KMS-11 (cell line): ENCODE measurements at regions not wholly inside any gene's neighbourhood (a gene's known extent, or its start where the extent isn't known, plus 50 kb on each side); places are given as distances from the start of the nearest gene placed in this dataset.

Experiments
- H2AFZ ChIP-seq: fragments of 200-600 bp; sonication (generic); 2 replicates; pipeline ENCODE4 v1.6.1; 2016; ENCODE audit warnings: antibody characterized with exemption, mixed run types, low read depth
- H3K27ac ChIP-seq: fragments of 200-600 bp; sonication (generic); 2 replicates; pipeline ENCODE4 v1.6.1; 2016; ENCODE audit warnings: mild to moderate bottlenecking, mixed run types
- H3K27me3 ChIP-seq: fragments of 200-600 bp; sonication (generic); 2 replicates; pipeline ENCODE4 v1.6.1; 2017; ENCODE audit warnings: mild to moderate bottlenecking, low read depth, mixed run types, moderate library complexity; ENCODE audit not compliant: insufficient read depth
- H3K36me3 ChIP-seq: fragments of 200-600 bp; sonication (generic); 2 replicates; pipeline ENCODE4 v1.6.1; 2017; ENCODE audit warnings: mild to moderate bottlenecking, mixed run types; ENCODE audit not compliant: insufficient read depth
- H3K4me1 ChIP-seq: fragments of 200-600 bp; sonication (generic); 2 replicates; pipeline ENCODE4 v1.6.1; 2016; ENCODE audit warnings: mild to moderate bottlenecking, low read depth, mixed run types; ENCODE audit not compliant: poor library complexity, severe bottlenecking
- H3K4me2 ChIP-seq: fragments of 200-600 bp; sonication (generic); 2 replicates; pipeline ENCODE4 v1.7.0; 2016; ENCODE audit warnings: mild to moderate bottlenecking, mixed run types
- H3K4me3 ChIP-seq: fragments of 200-600 bp; sonication (generic); IDR thresholded peaks from 2 replicates; pipeline ENCODE4 v1.6.1; 2017; ENCODE audit warnings: low read depth, low read length, mixed read lengths; ENCODE audit not compliant: insufficient read depth
- H3K79me2 ChIP-seq: fragments of 200-600 bp; sonication (generic); 2 replicates; pipeline ENCODE4 v1.6.1; 2016; ENCODE audit warnings: low read depth, mixed run types; ENCODE audit not compliant: insufficient read depth
- H3K9ac ChIP-seq: fragments of 200-600 bp; sonication (generic); 2 replicates; pipeline ENCODE4 v1.6.1; 2016; ENCODE audit warnings: mild to moderate bottlenecking, mixed run types
- H4K20me1 ChIP-seq: fragments of 200-600 bp; sonication (generic); 2 replicates; pipeline ENCODE4 v1.6.1; 2016; ENCODE audit warnings: mild to moderate bottlenecking, mixed run types; ENCODE audit not compliant: insufficient read depth
- CTCF ChIP-seq: fragments of 200-600 bp; sonication (generic); conservative IDR thresholded peaks from 2 replicates; pipeline ENCODE4 v1.6.1; 2017; ENCODE audit warnings: low read depth, mild to moderate bottlenecking, antibody characterized with exemption, low read length, moderate library complexity, mixed read lengths

- H3K4me1 ChIP-seq, result no peaks in the 10 kb centered on the region
- no peak overlapping the region for H3K4me3 ChIP-seq
- H3K27me3 ChIP-seq, result no peaks in the 10 kb centered on the region
- H3K36me3 ChIP-seq, result no peaks in the 10 kb centered on the region
- TF ChIP-seq CTCF, result no peak
- H3K4me2 ChIP-seq, result no peak overlapping the region
- H4K20me1 ChIP-seq, result no peaks in the 10 kb centered on the region
- H3K79me2 ChIP-seq, result no peaks in the 10 kb centered on the region
- no peak overlapping the region for H3K27ac ChIP-seq
- no peak overlapping the region for H3K9ac ChIP-seq
- H2AFZ ChIP-seq, result no peak overlapping the region
Observed at GRCh38 chr12:89970722-89971121, 262.1 kb upstream of the ATP2B1 start.

- Histone ChIP-seq H3K27ac (no peak overlapping the region), H3K4me3 (no peak overlapping the region), H3K79me2 (no peaks in the 10 kb centered on the region), H3K27me3 (no peaks in the 10 kb centered on the region), H3K36me3 (no peaks in the 10 kb centered on the region), H3K4me1 (no peaks in the 10 kb centered on the region), H4K20me1 (no peaks in the 10 kb centered on the region), H3K9ac (no peak overlapping the region), H2AFZ (no peak overlapping the region), H3K4me2 (no peak overlapping the region)
- no peak for TF ChIP-seq CTCF
Observed at GRCh38 chr12:89969093-89969492, 260.5 kb upstream of the ATP2B1 start.

- Histone ChIP-seq H3K9ac (no peak overlapping the region), H2AFZ (no peak overlapping the region), H3K4me1 (no peaks in the 10 kb centered on the region), H3K27ac (no peak overlapping the region), H3K27me3 (no peaks in the 10 kb centered on the region), H3K79me2 (no peaks in the 10 kb centered on the region), H3K4me3 (no peak overlapping the region), H3K4me2 (no peak overlapping the region), H4K20me1 (no peaks in the 10 kb centered on the region), H3K36me3 (no peaks in the 10 kb centered on the region)
- no peak for TF ChIP-seq CTCF
Observed at GRCh38 chr12:89968151-89968700, 259.6 kb upstream of the ATP2B1 start.

- Histone ChIP-seq H3K4me1 (no peaks in the 10 kb centered on the region), H3K79me2 (no peaks in the 10 kb centered on the region), H3K36me3 (no peaks in the 10 kb centered on the region), H3K27ac (no peak overlapping the region), H4K20me1 (no peaks in the 10 kb centered on the region), H3K4me2 (no peak overlapping the region), H3K9ac (no peak overlapping the region), H2AFZ (no peak overlapping the region), H3K27me3 (no peaks in the 10 kb centered on the region), H3K4me3 (no peak overlapping the region)
- no peak for TF ChIP-seq CTCF
Observed at GRCh38 chr12:89966495-89967240, 258.0 kb upstream of the ATP2B1 start.
